H7 (cell line): ENCODE measurements at regions not wholly inside any gene's neighbourhood (a gene's known extent, or its start where the extent isn't known, plus 50 kb on each side); places are given as distances from the start of the nearest gene placed in this dataset.

ENCODE experiments used
- DNase-seq: peaks from one replicate; pipeline ENCODE4 v3.0.0; 2012
- H3K27me3 ChIP-seq: 2 replicates; pipeline ENCODE4 v1.6.0; 2011; ENCODE audit warnings: mild to moderate bottlenecking, low read length; ENCODE audit not compliant: control insufficient read depth, insufficient read depth
- H3K36me3 ChIP-seq: replicated peaks from 2 replicates; pipeline ENCODE4 v1.5.1; 2011; ENCODE audit warnings: low read length; ENCODE audit not compliant: control insufficient read depth, insufficient read depth
- H3K4me3 ChIP-seq: 2 replicates; pipeline ENCODE4 v1.5.1; 2011; ENCODE audit warnings: low read depth, mild to moderate bottlenecking, control low read depth, low read length, moderate library complexity; ENCODE audit not compliant: insufficient read depth

- H3K27me3 ChIP-seq, result no peaks in the 10 kb centered on the region
These were observed 291.7 kb upstream of the FAR2 start for GRCh38 chr12:28857369-28857768.

GRCh38 chr12:28859551-28859950 is 289.5 kb upstream of the FAR2 start:
- Histone ChIP-seq H3K4me3 (no peak overlapping the region), H3K27me3 (no peaks in the 10 kb centered on the region)

More at GRCh38 chr12:28857369-28857768, 291.7 kb upstream of the FAR2 start:
- no peak for DNase-seq
- no peak overlapping the region for H3K4me3 ChIP-seq
- H3K36me3 ChIP-seq, result no peaks in the 10 kb centered on the region

GRCh38 chr12:28865776-28866175 is 283.3 kb upstream of the FAR2 start:
- H3K36me3 ChIP-seq, result no peaks in the 10 kb centered on the region
- no peak overlapping the region for H3K4me3 ChIP-seq
- no peak for DNase-seq
- no peaks in the 10 kb centered on the region; the same call in 1 of the 2 replicates for H3K27me3 ChIP-seq

More at GRCh38 chr12:28859551-28859950, 289.5 kb upstream of the FAR2 start:
- H3K36me3 ChIP-seq, result no peaks in the 10 kb centered on the region
- no peak for DNase-seq

- Histone ChIP-seq H3K36me3 (no peaks in the 10 kb centered on the region), H3K4me3 (no peak overlapping the region), H3K27me3 (no peaks in the 10 kb centered on the region; the same call in 1 of the 2 replicates)
- no peak for DNase-seq
These were observed 282.8 kb upstream of the FAR2 start for GRCh38 chr12:28866296-28866695.

- DNase-seq, result no peak
- Histone ChIP-seq H3K4me3 (no peak overlapping the region), H3K27me3 (no peaks in the 10 kb centered on the region; the same call in 1 of the 2 replicates), H3K36me3 (no peaks in the 10 kb centered on the region)
These were observed 282.2 kb upstream of the FAR2 start for GRCh38 chr12:28866715-28867503.

GRCh38 chr12:28868414-28868813 is 280.7 kb upstream of the FAR2 start:
- H3K36me3 ChIP-seq, result no peaks in the 10 kb centered on the region
- DNase-seq, result no peak

GRCh38 chr12:28869197-28869596 is 279.9 kb upstream of the FAR2 start:
- no peak for DNase-seq
- H3K27me3 ChIP-seq, result no peaks in the 10 kb centered on the region; the same call in 1 of the 2 replicates
- H3K36me3 ChIP-seq, result no peaks in the 10 kb centered on the region
- H3K4me3 ChIP-seq, result no peak overlapping the region

More at GRCh38 chr12:28868414-28868813, 280.7 kb upstream of the FAR2 start:
- Histone ChIP-seq H3K4me3 (no peak overlapping the region), H3K27me3 (no peaks in the 10 kb centered on the region; the same call in 1 of the 2 replicates)

GRCh38 chr12:28870839-28871440 is 278.1 kb upstream of the FAR2 start:
- DNase-seq, result no peak
- H3K4me3 ChIP-seq, result no peak overlapping the region
- H3K27me3 ChIP-seq, result no peaks in the 10 kb centered on the region; the same call in 1 of the 2 replicates
- no peaks in the 10 kb centered on the region for H3K36me3 ChIP-seq

GRCh38 chr12:28872654-28873268 is 276.3 kb upstream of the FAR2 start:
- Histone ChIP-seq H3K36me3 (no peaks in the 10 kb centered on the region), H3K27me3 (no peaks in the 10 kb centered on the region), H3K4me3 (no peak overlapping the region)
- peak; percentile 43 for DNase-seq

- H3K27me3 ChIP-seq, result no peaks in the 10 kb centered on the region
- no peaks in the 10 kb centered on the region for H3K36me3 ChIP-seq
- DNase-seq, result no peak
- no peak overlapping the region for H3K4me3 ChIP-seq
These were observed 274.3 kb upstream of the FAR2 start for GRCh38 chr12:28874758-28875157.

GRCh38 chr12:28876196-28876798 is 272.8 kb upstream of the FAR2 start:
- H3K4me3 ChIP-seq, result no peak overlapping the region
- no peaks in the 10 kb centered on the region for H3K36me3 ChIP-seq
- DNase-seq, result no peak
- H3K27me3 ChIP-seq, result no peaks in the 10 kb centered on the region

GRCh38 chr12:28877854-28878253 is 271.2 kb upstream of the FAR2 start:
- Histone ChIP-seq H3K27me3 (no peaks in the 10 kb centered on the region), H3K4me3 (no peak overlapping the region), H3K36me3 (no peaks in the 10 kb centered on the region)
- no peak for DNase-seq

GRCh38 chr12:28878629-28879028 is 270.4 kb upstream of the FAR2 start:
- no peak overlapping the region for H3K4me3 ChIP-seq
- no peaks in the 10 kb centered on the region for H3K36me3 ChIP-seq
- DNase-seq, result no peak
- no peaks in the 10 kb centered on the region for H3K27me3 ChIP-seq

- H3K27me3 ChIP-seq, result no peaks in the 10 kb centered on the region
- no peak overlapping the region for H3K4me3 ChIP-seq
- H3K36me3 ChIP-seq, result no peaks in the 10 kb centered on the region
- DNase-seq, result no peak
These were observed 269.7 kb upstream of the FAR2 start for GRCh38 chr12:28879379-28879778.
